ENCODE measurements at regions not wholly inside any gene's neighbourhood (a gene's known extent, or its start where the extent isn't known, plus 50 kb on each side); places are given as distances from the start of the nearest gene placed in this dataset.

DNA sequence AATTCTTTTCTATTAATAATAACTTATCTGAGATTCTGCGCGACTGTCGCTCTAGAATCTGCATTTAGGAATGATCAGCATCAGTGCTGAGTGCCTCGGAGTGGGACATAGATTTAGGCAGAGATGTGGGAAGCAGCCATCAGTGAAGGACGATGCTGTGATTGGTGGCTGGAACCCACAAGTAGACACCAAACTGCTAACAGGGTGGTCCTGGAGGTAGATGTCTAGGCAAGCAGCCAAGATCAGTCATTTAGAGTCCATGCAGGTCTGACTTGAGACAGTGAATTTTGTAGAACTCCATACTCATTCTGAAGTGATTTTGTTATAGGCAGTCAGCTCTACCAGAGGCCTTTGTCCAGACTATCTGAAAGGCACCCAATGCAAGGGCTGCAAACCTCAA is 51.8 kb upstream of the LYST start:
- no peak overlapping the region for H3K4me3 ChIP-seq (ENCODE audit: low read depth, poor library complexity, severe bottlenecking)
- WGBS, 2 donors, result 57 to 63% methylated on average over 5 of the region's 5 CpGs
- DNase-seq (ENCODE audit: low spot score in 2 of 2), result no peak
- intact Hi-C loops (cut with DNase I; ENCODE audit: low total_unique reads), result no loop called here
- TF ChIP-seq POLR2A (IDR thresholded peaks at IDR 0.05), result no peak

GRCh38 chr1:235918032-235918431 is 51.3 kb upstream of the LYST start:
- no peak for TF ChIP-seq CTCF (IDR thresholded peaks at IDR 0.05)
- no peak for TF ChIP-seq POLR2A (IDR thresholded peaks at IDR 0.05)
- intact Hi-C loops (cut with DNase I; ENCODE audit: low total_unique reads), result no loop called here
- no peak for DNase-seq (ENCODE audit: low spot score in 2 of 2)
- WGBS, 2 donors, result 47% methylated on average over 13 of the region's 13 CpGs
- no peak overlapping the region for H3K4me3 ChIP-seq (ENCODE audit: low read depth, poor library complexity, severe bottlenecking)

GRCh38 chr1:235917267-235917811 is 50.6 kb upstream of the LYST start:
- TF ChIP-seq POLR2A (IDR thresholded peaks at IDR 0.05), result no peak
- TF ChIP-seq CTCF (IDR thresholded peaks at IDR 0.05), result no peak
- intact Hi-C loops (cut with DNase I; ENCODE audit: low total_unique reads), result no loop called here
- H3K4me3 ChIP-seq (ENCODE audit: low read depth, poor library complexity, severe bottlenecking), result no peak overlapping the region
- 2 to 9% methylated on average over 8 of the region's 8 CpGs for WGBS, 2 donors
- peak; percentile 95 to 96 for DNase-seq (ENCODE audit: low spot score in 2 of 2)

Data from lower leg skin (tissue), 4 donors.